ENCODE measurements at regions not wholly inside any gene's neighbourhood (a gene's known extent, or its start where the extent isn't known, plus 50 kb on each side); places are given as distances from the start of the nearest gene placed in this dataset.
A peak's percentile ranks its signal among the peaks of the same experiment; 100 is the strongest.
"Not testable (repeated sequence)": the region's sequence is repeated elsewhere in the genome, so short reads cannot be mapped to it uniquely, and the experiment has no call there.

GRCh38 chr6:144384427-144384826 is 99.3 kb downstream of the UTRN start (continued):
- TF ChIP-seq, protein P1, sequence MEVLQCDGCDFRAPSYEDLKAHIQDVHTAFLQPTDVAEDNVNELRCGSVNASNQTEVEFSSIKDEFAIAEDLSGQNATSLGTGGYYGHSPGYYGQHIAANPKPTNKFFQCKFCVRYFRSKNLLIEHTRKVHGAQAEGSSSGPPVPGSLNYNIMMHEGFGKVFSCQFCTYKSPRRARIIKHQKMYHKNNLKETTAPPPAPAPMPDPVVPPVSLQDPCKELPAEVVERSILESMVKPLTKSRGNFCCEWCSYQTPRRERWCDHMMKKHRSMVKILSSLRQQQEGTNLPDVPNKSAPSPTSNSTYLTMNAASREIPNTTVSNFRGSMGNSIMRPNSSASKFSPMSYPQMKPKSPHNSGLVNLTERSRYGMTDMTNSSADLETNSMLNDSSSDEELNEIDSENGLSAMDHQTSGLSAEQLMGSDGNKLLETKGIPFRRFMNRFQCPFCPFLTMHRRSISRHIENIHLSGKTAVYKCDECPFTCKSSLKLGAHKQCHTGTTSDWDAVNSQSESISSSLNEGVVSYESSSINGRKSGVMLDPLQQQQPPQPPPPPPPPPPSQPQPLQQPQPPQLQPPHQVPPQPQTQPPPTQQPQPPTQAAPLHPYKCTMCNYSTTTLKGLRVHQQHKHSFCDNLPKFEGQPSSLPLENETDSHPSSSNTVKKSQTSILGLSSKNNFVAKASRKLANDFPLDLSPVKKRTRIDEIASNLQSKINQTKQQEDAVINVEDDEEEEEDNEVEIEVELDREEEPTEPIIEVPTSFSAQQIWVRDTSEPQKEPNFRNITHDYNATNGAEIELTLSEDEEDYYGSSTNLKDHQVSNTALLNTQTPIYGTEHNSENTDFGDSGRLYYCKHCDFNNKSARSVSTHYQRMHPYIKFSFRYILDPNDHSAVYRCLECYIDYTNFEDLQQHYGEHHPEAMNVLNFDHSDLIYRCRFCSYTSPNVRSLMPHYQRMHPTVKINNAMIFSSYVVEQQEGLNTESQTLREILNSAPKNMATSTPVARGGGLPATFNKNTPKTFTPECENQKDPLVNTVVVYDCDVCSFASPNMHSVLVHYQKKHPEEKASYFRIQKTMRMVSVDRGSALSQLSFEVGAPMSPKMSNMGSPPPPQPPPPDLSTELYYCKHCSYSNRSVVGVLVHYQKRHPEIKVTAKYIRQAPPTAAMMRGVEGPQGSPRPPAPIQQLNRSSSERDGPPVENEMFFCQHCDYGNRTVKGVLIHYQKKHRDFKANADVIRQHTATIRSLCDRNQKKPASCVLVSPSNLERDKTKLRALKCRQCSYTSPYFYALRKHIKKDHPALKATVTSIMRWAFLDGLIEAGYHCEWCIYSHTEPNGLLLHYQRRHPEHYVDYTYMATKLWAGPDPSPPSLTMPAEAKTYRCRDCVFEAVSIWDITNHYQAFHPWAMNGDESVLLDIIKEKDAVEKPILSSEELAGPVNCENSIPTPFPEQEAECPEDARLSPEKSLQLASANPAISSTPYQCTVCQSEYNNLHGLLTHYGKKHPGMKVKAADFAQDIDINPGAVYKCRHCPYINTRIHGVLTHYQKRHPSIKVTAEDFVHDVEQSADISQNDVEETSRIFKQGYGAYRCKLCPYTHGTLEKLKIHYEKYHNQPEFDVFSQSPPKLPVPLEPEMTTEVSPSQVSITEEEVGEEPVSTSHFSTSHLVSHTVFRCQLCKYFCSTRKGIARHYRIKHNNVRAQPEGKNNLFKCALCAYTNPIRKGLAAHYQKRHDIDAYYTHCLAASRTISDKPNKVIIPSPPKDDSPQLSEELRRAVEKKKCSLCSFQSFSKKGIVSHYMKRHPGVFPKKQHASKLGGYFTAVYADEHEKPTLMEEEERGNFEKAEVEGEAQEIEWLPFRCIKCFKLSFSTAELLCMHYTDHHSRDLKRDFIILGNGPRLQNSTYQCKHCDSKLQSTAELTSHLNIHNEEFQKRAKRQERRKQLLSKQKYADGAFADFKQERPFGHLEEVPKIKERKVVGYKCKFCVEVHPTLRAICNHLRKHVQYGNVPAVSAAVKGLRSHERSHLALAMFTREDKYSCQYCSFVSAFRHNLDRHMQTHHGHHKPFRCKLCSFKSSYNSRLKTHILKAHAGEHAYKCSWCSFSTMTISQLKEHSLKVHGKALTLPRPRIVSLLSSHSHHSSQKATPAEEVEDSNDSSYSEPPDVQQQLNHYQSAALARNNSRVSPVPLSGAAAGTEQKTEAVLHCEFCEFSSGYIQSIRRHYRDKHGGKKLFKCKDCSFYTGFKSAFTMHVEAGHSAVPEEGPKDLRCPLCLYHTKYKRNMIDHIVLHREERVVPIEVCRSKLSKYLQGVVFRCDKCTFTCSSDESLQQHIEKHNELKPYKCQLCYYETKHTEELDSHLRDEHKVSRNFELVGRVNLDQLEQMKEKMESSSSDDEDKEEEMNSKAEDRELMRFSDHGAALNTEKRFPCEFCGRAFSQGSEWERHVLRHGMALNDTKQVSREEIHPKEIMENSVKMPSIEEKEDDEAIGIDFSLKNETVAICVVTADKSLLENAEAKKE (CRISPR knock-in tag; IDR thresholded peaks at IDR 0.05): no peak
- TF ChIP-seq EZH2 (IDR thresholded peaks at IDR 0.05; ENCODE audit: low read depth, unreplicated experiment): no peak
- no peak for TF ChIP-seq EZH2phosphoT487 (IDR thresholded peaks at IDR 0.05; ENCODE audit: unreplicated experiment)
- no peak for TF ChIP-seq CREB1 (CRISPR knock-in tag; IDR thresholded peaks at IDR 0.05; ENCODE audit: low read depth)
- no peak for TF ChIP-seq POLR2AphosphoS5 (IDR thresholded peaks at IDR 0.05; ENCODE audit: low read depth)
- TF ChIP-seq STAT1 (IDR thresholded peaks at IDR 0.05; ENCODE audit: unreplicated experiment): no peak
- no peak for TF ChIP-seq JUNB (IDR thresholded peaks at IDR 0.05; ENCODE audit: unreplicated experiment)
- no peak for TF ChIP-seq ZNF331 (CRISPR knock-in tag; IDR thresholded peaks at IDR 0.05; ENCODE audit: low read depth)
- no peak for TF ChIP-seq NANOG (IDR thresholded peaks at IDR 0.05; ENCODE audit: borderline replicate concordance)
- no peak for TF ChIP-seq ETS1 (IDR thresholded peaks at IDR 0.05)

DNA sequence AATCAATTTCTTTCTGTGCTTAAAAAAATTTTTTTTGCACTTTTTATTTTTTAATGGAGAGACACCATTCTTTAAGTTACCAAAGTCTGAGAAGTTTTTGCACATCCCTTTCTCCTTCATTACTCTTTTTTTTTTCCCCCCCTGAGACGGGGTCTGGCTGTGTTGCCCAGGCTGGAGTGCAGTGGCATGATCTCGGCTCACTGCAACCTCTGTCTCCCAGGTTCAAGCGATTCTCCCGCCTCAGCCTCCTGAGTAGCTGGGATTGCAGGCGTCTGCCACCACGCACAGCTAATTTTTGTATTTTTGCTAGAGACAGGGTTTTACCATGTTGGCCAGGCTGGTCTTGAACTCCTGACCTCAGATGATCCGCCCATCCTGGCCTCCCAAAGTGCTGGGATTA is 104.3 kb downstream of the UTRN start:
- not testable (repeated sequence) for H3K36me3 ChIP-seq (ENCODE audit: insufficient read depth); H2AFZ ChIP-seq; H3K27me3 Mint-ChIP-seq (ENCODE audit: insufficient read depth, low read depth, poor library complexity); H3K4me3 ChIP-seq; ATAC-seq; H3K9me2 ChIP-seq (ENCODE audit: insufficient read depth); H3K4me2 ChIP-seq; H3K36me3 Mint-ChIP-seq (ENCODE audit: low read depth); H3K27me3 ChIP-seq (ENCODE audit: insufficient read depth); H4K20me1 ChIP-seq (replicated peaks; ENCODE audit: insufficient read depth); H3K27ac ChIP-seq (ENCODE audit: low read depth); H3K9me3 Mint-ChIP-seq; H3F3A ChIP-seq (replicated peaks; ENCODE audit: low read depth); DNase-seq (ENCODE audit: low spot score); H3K4me3 Mint-ChIP-seq
- H3K4me1 ChIP-seq (ENCODE audit: insufficient read depth): peaks cover 29% of the 10 kb centered on the region
- peaks cover 39% of the 10 kb centered on the region for H3K79me2 ChIP-seq (replicated peaks; ENCODE audit: insufficient read depth)
- H3K4me1 Mint-ChIP-seq: peaks cover 35% of the 10 kb centered on the region
- 0 out of 2 replicates have a peak overlapping the region, but pooled peaks have one; percentile 14 for H3K27ac Mint-ChIP-seq

Measured in GM23338 (cell line).